HepG2 (cell line): ENCODE measurements at regions not wholly inside any gene's neighbourhood (a gene's known extent, or its start where the extent isn't known, plus 50 kb on each side); places are given as distances from the start of the nearest gene placed in this dataset.
"Not testable (repeated sequence)": the region's sequence is repeated elsewhere in the genome, so short reads cannot be mapped to it uniquely, and the experiment has no call there.

Experiments used
- CTCF ChIP-seq: sonication (generic); formaldehyde crosslinking; IDR thresholded peaks from 2 replicates; pipeline ENCODE4 v1.5.0; 2020; ENCODE audit warnings: mild to moderate bottlenecking, missing genetic modification reagents, moderate library complexity
- JUND ChIP-seq: sonication (generic); formaldehyde crosslinking; IDR thresholded peaks from 2 replicates; pipeline ENCODE4 v1.8.0; 2022; ENCODE audit warnings: mild to moderate bottlenecking, missing genetic modification reagents
- KLF13 ChIP-seq: sonication (generic); formaldehyde crosslinking; IDR thresholded peaks from 2 replicates; pipeline ENCODE4 v1.4.0; 2020; ENCODE audit warnings: mild to moderate bottlenecking, missing genetic modification reagents
- NKX3-1 ChIP-seq: sonication (generic); formaldehyde crosslinking; IDR thresholded peaks from 2 replicates; pipeline ENCODE4 v1.5.0; 2020; ENCODE audit warnings: missing genetic modification reagents
- SMC3 ChIP-seq: IDR thresholded peaks from 2 replicates; pipeline ENCODE4 v1.6.1; 2011; ENCODE audit warnings: low read length, improper control_type of control experiment
- ZBTB3 ChIP-seq: sonication (generic); formaldehyde crosslinking; IDR thresholded peaks from 2 replicates; pipeline ENCODE4 v1.4.0; 2020; ENCODE audit warnings: low read depth, mild to moderate bottlenecking, moderate library complexity, missing genetic modification reagents, borderline replicate concordance
- ZMYM3 ChIP-seq: sonication (generic); formaldehyde crosslinking; IDR thresholded peaks from 2 replicates; pipeline ENCODE4 v1.5.1; 2020; ENCODE audit warnings: mild to moderate bottlenecking, missing genetic modification reagents
- ZNF607 ChIP-seq: sonication (generic); formaldehyde crosslinking; IDR thresholded peaks from 2 replicates; pipeline ENCODE4 v1.5.1; 2020; ENCODE audit warnings: missing genetic modification reagents, mild to moderate bottlenecking, borderline replicate concordance
- ZSCAN25 ChIP-seq: sonication (generic); formaldehyde crosslinking; IDR thresholded peaks from 2 replicates; pipeline ENCODE4 v1.8.0; 2022; ENCODE audit warnings: mild to moderate bottlenecking, missing genetic modification reagents
- TF ChIP-seq, protein P1 (sequence below): sonication (generic); formaldehyde crosslinking; conservative IDR thresholded peaks from 2 replicates; pipeline ENCODE4 v1.8.0; 2022; ENCODE audit warnings: low read depth, missing genetic modification reagents
- TF ChIP-seq, protein P2 (sequence below): sonication (generic); formaldehyde crosslinking; IDR thresholded peaks from 2 replicates; pipeline ENCODE4 v1.4.0; 2020; ENCODE audit warnings: mild to moderate bottlenecking, missing genetic modification reagents

DNA sequence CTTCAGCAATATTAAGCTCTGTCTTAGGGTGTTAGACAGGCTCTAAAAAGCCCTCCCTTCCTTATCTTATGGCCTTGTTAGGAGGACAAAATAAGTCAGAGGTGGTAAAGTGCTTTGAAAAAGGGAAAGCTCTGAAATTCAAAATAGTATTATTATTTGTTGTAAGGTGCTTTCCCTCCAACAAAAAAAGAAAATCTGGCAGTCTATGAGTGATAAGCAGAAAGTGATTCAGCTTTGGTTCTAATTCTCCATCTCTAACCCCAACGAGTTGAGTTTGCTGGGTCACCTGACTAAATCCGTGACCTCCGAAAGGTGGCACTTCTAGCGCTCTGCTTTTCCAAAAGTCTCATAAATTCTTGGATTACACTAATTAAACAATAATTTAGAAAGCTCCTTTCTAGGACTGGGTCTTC, 305.1 kb downstream of the BCL2L11 start:
- TF ChIP-seq ZSCAN25 (CRISPR knock-in tag); ZMYM3 (CRISPR knock-in tag); KLF13 (CRISPR knock-in tag); ZNF607 (CRISPR knock-in tag); NKX3-1; ZBTB3 (CRISPR knock-in tag); JUND (CRISPR knock-in tag); CTCF (CRISPR knock-in tag); SMC3: not testable (repeated sequence)
- TF ChIP-seq, protein P1, sequence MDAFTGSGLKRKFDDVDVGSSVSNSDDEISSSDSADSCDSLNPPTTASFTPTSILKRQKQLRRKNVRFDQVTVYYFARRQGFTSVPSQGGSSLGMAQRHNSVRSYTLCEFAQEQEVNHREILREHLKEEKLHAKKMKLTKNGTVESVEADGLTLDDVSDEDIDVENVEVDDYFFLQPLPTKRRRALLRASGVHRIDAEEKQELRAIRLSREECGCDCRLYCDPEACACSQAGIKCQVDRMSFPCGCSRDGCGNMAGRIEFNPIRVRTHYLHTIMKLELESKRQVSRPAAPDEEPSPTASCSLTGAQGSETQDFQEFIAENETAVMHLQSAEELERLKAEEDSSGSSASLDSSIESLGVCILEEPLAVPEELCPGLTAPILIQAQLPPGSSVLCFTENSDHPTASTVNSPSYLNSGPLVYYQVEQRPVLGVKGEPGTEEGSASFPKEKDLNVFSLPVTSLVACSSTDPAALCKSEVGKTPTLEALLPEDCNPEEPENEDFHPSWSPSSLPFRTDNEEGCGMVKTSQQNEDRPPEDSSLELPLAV (CRISPR knock-in tag) = not testable (repeated sequence)
- TF ChIP-seq, protein P2, sequence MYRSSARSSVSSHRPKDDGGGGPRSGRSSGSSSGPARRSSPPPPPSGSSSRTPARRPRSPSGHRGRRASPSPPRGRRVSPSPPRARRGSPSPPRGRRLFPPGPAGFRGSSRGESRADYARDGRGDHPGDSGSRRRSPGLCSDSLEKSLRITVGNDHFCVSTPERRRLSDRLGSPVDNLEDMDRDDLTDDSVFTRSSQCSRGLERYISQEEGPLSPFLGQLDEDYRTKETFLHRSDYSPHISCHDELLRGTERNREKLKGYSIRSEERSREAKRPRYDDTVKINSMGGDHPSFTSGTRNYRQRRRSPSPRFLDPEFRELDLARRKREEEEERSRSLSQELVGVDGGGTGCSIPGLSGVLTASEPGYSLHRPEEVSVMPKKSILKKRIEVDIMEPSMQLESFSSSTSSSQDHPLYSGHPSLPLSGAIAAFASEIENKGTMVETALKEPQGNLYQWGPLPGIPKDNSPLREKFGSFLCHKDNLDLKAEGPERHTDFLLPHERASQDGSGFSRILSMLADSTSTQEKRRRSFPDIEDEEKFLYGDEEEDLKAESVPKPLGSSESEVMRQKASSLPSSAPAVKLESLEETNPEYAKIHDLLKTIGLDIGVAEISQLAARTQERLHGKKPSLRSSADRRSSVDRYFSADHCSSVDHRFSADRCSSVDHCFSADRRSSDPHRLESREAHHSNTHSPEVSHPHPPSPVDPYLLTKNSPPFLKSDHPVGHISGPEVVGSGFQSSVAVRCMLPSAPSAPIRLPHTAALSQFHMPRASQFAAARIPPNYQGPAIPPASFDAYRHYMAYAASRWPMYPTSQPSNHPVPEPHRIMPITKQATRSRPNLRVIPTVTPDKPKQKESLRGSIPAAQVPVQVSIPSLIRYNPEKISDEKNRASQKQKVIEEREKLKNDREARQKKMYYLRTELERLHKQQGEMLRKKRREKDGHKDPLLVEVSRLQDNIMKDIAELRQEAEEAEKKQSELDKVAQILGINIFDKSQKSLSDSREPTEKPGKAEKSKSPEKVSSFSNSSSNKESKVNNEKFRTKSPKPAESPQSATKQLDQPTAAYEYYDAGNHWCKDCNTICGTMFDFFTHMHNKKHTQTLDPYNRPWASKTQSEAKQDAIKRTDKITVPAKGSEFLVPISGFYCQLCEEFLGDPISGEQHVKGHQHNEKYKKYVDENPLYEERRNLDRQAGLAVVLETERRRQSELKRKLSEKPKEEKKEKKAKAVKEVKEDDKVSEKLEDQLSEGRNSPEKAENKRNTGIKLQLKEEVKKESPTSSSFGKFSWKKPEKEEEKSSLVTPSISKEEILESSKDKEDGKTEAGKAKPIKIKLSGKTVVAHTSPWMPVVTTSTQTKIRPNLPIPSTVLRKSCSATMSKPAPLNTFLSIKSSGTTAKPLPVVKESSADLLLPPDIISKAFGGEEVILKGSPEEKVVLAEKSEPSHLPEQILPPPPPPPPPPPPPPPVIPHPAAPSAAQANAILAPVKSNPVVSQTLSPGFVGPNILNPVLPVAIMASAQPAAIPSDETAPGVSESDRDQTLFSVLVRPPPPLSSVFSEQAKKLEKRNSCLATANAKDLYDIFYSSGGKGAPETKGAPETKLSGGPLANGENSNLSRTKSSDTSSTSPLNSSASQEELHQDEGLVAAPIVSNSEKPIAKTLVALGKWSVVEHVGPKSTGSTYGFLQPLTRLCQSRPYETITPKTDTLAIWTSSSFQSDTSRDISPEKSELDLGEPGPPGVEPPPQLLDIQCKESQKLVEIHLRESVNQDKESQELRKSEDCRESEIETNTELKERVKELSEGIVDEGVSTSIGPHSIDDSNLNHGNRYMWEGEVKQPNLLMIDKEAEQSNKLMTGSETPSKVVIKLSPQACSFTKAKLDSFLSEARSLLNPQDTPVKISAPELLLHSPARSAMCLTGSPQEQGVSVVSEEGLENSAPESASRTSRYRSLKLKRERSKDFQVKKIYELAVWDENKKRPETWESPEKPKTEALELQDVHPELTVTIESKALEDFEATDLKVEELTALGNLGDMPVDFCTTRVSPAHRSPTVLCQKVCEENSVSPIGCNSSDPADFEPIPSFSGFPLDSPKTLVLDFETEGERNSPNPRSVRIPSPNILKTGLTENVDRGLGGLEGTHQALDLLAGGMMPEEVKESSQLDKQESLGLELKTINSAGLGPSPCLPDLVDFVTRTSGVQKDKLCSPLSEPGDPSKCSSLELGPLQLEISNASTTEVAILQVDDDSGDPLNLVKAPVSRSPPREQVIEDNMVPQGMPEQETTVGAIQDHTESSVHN (CRISPR knock-in tag) = not testable (repeated sequence)
